B cell (primary cell): ENCODE measurements at regions not wholly inside any gene's neighbourhood (a gene's known extent, or its start where the extent isn't known, plus 50 kb on each side); places are given as distances from the start of the nearest gene placed in this dataset.

Experiments used
- ATAC-seq: fragments of 200-7000 bp; cut with Tn5 transposase; one replicate; pipeline ENCODE4 v1.10.0; 2021; ENCODE audit warnings: low read depth, mild to moderate bottlenecking, moderate number of reproducible peaks, moderate library complexity
- CTCF ChIA-PET: fragments of 350-600 bp; sonication (Branson Sonifier 250); formaldehyde crosslinking; loops from one replicate; lab custom pipeline; 2021; ENCODE audit warnings: antibody characterized with exemption, inconsistent platforms; lab: Charles Lee
- POLR2A ChIA-PET: fragments of 350-600 bp; sonication (Branson Sonifier 250); formaldehyde crosslinking; loops from one replicate; lab custom pipeline; 2021; ENCODE audit warnings: antibody characterized with exemption; lab: Charles Lee
- DNase-seq: peaks from one replicate; pipeline ENCODE4 v3.0.0; 2013
- H2AFZ ChIP-seq: 2 replicates; pipeline ENCODE4 v1.6.1; 2012; ENCODE audit warnings: mild to moderate bottlenecking, low read depth, low read length; ENCODE audit not compliant: insufficient read depth, poor library complexity, severe bottlenecking
- H3K27ac ChIP-seq, 2 donors: 1 replicate in 1 of 2; 2 replicates in 1 of 2; pipeline ENCODE4 v1.5.1; 2012 to 2013; ENCODE audit warnings: low read length in 2 of 2, mild to moderate bottlenecking in 2 of 2, moderate library complexity in 1 of 2
- H3K27me3 ChIP-seq, 4 experiments: fragments of 200-600 bp in 1 of 4; sonication (generic) in 1 of 4; replicated peaks in 1 of 4; 1 replicate in 2 of 4; 2 replicates in 2 of 4; pipeline versions ENCODE4 v1.6.1 to v1.7.0; 2013 to 2016; ENCODE audit warnings: low read length in 3 of 4, mild to moderate bottlenecking in 2 of 4, mixed read lengths in 1 of 4, moderate library complexity in 1 of 4; ENCODE audit not compliant: insufficient read depth in 4 of 4, control insufficient read depth in 3 of 4; ENCODE audit errors: control extremely low read depth in 1 of 4
- H3K36me3 ChIP-seq, 2 experiments: replicated peaks in 1 of 2; 1 replicate in 1 of 2; 2 replicates in 1 of 2; pipeline versions ENCODE4 v1.6.1 to v1.7.1; 2013; ENCODE audit warnings: low read length in 1 of 2; ENCODE audit not compliant: insufficient read depth in 2 of 2, control insufficient read depth in 1 of 2; ENCODE audit errors: control extremely low read depth in 1 of 2, extremely low read depth in 1 of 2
- H3K4me1 ChIP-seq, 2 donors: fragments of 200-600 bp in 1 of 2; sonication (generic) in 1 of 2; 1 replicate in 1 of 2; 2 replicates in 1 of 2; pipeline versions ENCODE4 v1.5.1 to v1.6.1; 2013 to 2017; ENCODE audit warnings: low read length in 2 of 2; ENCODE audit not compliant: control insufficient read depth in 2 of 2, insufficient read depth in 2 of 2
- H3K4me2 ChIP-seq: replicated peaks from 2 replicates; pipeline ENCODE3; 2012; ENCODE audit warnings: mild to moderate bottlenecking, low read depth, low read length; ENCODE audit not compliant: poor library complexity, severe bottlenecking
- H3K4me3 ChIP-seq, 5 experiments: fragments of 200-600 bp in 1 of 5; sonication (generic) in 1 of 5; 1 replicate in 3 of 5; 2 replicates in 2 of 5; pipeline versions ENCODE4 v1.5.1 to v1.7.0; 2011 to 2016; ENCODE audit warnings: low read length in 4 of 5, mild to moderate bottlenecking in 4 of 5, low read depth in 2 of 5, control low read depth in 1 of 5, moderate library complexity in 1 of 5; ENCODE audit not compliant: insufficient read depth in 1 of 5; ENCODE audit errors: control extremely low read depth in 1 of 5, extremely low read depth in 1 of 5
- H3K79me2 ChIP-seq: fragments of 200-600 bp; sonication (generic); one replicate; pipeline ENCODE4 v1.6.0; 2016; ENCODE audit warnings: low read length; ENCODE audit not compliant: control insufficient read depth, insufficient read depth
- H3K9ac ChIP-seq: fragments of 200-600 bp; sonication (generic); 2 replicates; pipeline ENCODE4 v1.6.1; 2017; ENCODE audit warnings: mild to moderate bottlenecking, low read length, moderate library complexity
- H3K9me3 ChIP-seq, 3 donors: one replicate each; pipeline versions ENCODE4 v1.6.1 to v1.7.1; 2013; ENCODE audit warnings: low read length in 2 of 3; ENCODE audit not compliant: control insufficient read depth in 2 of 3, insufficient read depth in 1 of 3; ENCODE audit errors: control extremely low read depth in 1 of 3
- H4K20me1 ChIP-seq: 2 replicates; pipeline ENCODE4 v1.6.0; 2012; ENCODE audit warnings: mild to moderate bottlenecking, low read length; ENCODE audit not compliant: insufficient read depth, control insufficient read depth, poor library complexity, severe bottlenecking
- H3K27ac Mint-ChIP-seq: one replicate; pipeline ENCODE4 v1.8.0; 2021; ENCODE audit warnings: mixed read lengths
- H3K27me3 Mint-ChIP-seq: one replicate; pipeline ENCODE4 v1.8.0; 2021; ENCODE audit warnings: mixed read lengths
- H3K4me1 Mint-ChIP-seq: one replicate; pipeline ENCODE4 v1.8.0; 2021; ENCODE audit warnings: mixed read lengths
- H3K4me3 Mint-ChIP-seq: one replicate; pipeline ENCODE4 v1.8.0; 2021; ENCODE audit warnings: mixed read lengths
- H3K9me3 Mint-ChIP-seq: one replicate; pipeline ENCODE4 v1.8.0; 2022; ENCODE audit warnings: mixed read lengths; ENCODE audit not compliant: insufficient read depth
- CTCF ChIP-seq: fragments of 200-600 bp; IDR thresholded peaks from one replicate; pipeline ENCODE4 v1.8.0; 2022; ENCODE audit warnings: antibody characterized with exemption, mild to moderate bottlenecking
- EZH2 ChIP-seq: IDR thresholded peaks from 2 replicates; pipeline ENCODE4 v1.6.1; 2012; ENCODE audit warnings: borderline replicate concordance, low read depth, mild to moderate bottlenecking, moderate library complexity, low read length; ENCODE audit not compliant: insufficient read depth, poor library complexity, severe bottlenecking
- WGBS: methylation state at CpG from one replicate; pipeline ENCODE4 v1.1.5; 2013; ENCODE audit warnings: missing lambda C conversion rate; ENCODE audit not compliant: insufficient coverage; 5-methylcytosine and 5-hydroxymethylcytosine counted together
- intact Hi-C: fragments of 100-400 bp; cut with micrococcal nuclease; formaldehyde crosslinking; loops from one replicate; pipeline ENCODE4 v1.10.0; 2022

DNA sequence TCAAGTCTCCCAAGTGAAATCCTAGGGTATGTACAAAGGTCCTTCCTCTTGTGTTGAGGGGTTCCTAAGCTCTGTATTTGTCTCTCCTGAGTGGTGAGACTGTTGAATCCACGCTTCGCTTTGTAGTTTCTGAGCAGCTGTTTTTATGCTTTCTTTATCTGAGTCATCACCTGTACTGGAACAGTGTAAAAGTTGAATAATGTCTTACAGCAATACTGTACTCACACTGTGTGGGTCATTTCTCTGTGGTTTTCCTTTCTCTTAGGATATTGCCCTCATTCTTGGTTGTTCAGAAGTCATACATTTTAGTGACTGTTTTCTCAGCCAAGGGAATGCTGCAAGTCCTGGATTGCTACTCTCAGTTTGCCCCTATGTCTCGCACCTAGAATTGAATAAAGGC is 1596.6 kb downstream of the SLITRK5 start:
- no peak overlapping the region for H3K4me2 ChIP-seq
- DNase-seq, result no peak
- no peaks in the 10 kb centered on the region for H4K20me1 ChIP-seq
- intact Hi-C loops, result no loop called here
- H3K4me3 ChIP-seq, result no peak overlapping the region
- H3K36me3 ChIP-seq, result no peaks in the 10 kb centered on the region
- no peak overlapping the region for H3K4me3 Mint-ChIP-seq
- 73% methylated on average over 1 of the region's 3 CpGs for WGBS
- H3K9me3 ChIP-seq, result peaks cover 0 to 1% (median 1%) of the 10 kb centered on the region in 3 donors
- no peaks in the 10 kb centered on the region for H3K79me2 ChIP-seq
- no peak overlapping the region for H3K27ac Mint-ChIP-seq
- H3K4me1 ChIP-seq, result no peaks in the 10 kb centered on the region
- H3K27ac ChIP-seq, result no peak overlapping the region
- ChIA-PET POLR2A (no interaction called here), CTCF (no interaction called here)
- ATAC-seq, result no peak
- TF ChIP-seq CTCF, result no peak
- TF ChIP-seq EZH2, result no peak
- H2AFZ ChIP-seq, result no peak overlapping the region
- H3K9ac ChIP-seq, result no peak overlapping the region
- H3K27me3 ChIP-seq, result no peaks in the 10 kb centered on the region
- no peaks in the 10 kb centered on the region for H3K9me3 Mint-ChIP-seq
- H3K4me1 Mint-ChIP-seq, result no peaks in the 10 kb centered on the region
- no peaks in the 10 kb centered on the region for H3K27me3 Mint-ChIP-seq

- CTCF ChIA-PET, result no interaction called here
- H3K79me2 ChIP-seq, result no peaks in the 10 kb centered on the region
- intact Hi-C loops, result no loop called here
These were observed 1598.6 kb downstream of the SLITRK5 start for GRCh38 chr13:89269737-89270136.

More at GRCh38 chr13:89269737-89270136, 1598.6 kb downstream of the SLITRK5 start:
- POLR2A ChIA-PET, result no interaction called here
- H3K27me3 Mint-ChIP-seq, result no peaks in the 10 kb centered on the region
- no CpG with 5 or more reads among the region's 2 CpGs for WGBS
- Histone ChIP-seq H3K9me3 (peaks cover 0 to 1% (median 0%) of the 10 kb centered on the region in 3 donors), H3K4me1 (no peaks in the 10 kb centered on the region), H2AFZ (no peak overlapping the region), H3K27ac (no peak overlapping the region), H3K4me2 (no peak overlapping the region), H3K4me3 (no peak overlapping the region), H3K27me3 (no peaks in the 10 kb centered on the region), H4K20me1 (no peaks in the 10 kb centered on the region), H3K36me3 (no peaks in the 10 kb centered on the region), H3K9ac (no peak overlapping the region)
- no peak for TF ChIP-seq CTCF
- no peak for TF ChIP-seq EZH2
- H3K9me3 Mint-ChIP-seq, result no peaks in the 10 kb centered on the region
- H3K27ac Mint-ChIP-seq, result no peak overlapping the region
- no peak for DNase-seq
- H3K4me3 Mint-ChIP-seq, result no peak overlapping the region
- no peaks in the 10 kb centered on the region for H3K4me1 Mint-ChIP-seq
- ATAC-seq, result no peak
